HepG2 (cell line): ENCODE measurements at regions not wholly inside any gene's neighbourhood (a gene's known extent, or its start where the extent isn't known, plus 50 kb on each side); places are given as distances from the start of the nearest gene placed in this dataset.

ENCODE experiments used
- ATAC-seq: fragments of 200-7000 bp; cut with Tn5 transposase; 3 replicates; pipeline ENCODE4 v1.9.1; 2020; ENCODE audit warnings: mild to moderate bottlenecking, moderate library complexity
- BruUV-seq: library from RNA; stranded (reverse); fragments of 400-500 nt; replicated peaks from 2 replicates; lab custom pipeline; 2021; lab: Mats Ljungman, UMichigan
- CTCF ChIA-PET: fragments of 300-600 bp; formaldehyde crosslinking; extraction: SDS; loops from one replicate; lab custom pipeline; 2021; ENCODE audit warnings: low total read pairs, inconsistent platforms, low intra/inter-chr PET ratio; lab: Yijun Ruan, JAX
- POLR2A ChIA-PET: fragments of 350-600 bp; sonication (Branson Sonifier 250); formaldehyde crosslinking; loops from one replicate; lab custom pipeline; 2020; ENCODE audit warnings: antibody characterized with exemption, inconsistent platforms; lab: Yijun Ruan, JAX
- DNase-seq: peaks from one replicate; pipeline ENCODE4 v3.0.0-alpha.2; 2015; ENCODE audit warnings: low spot score
- FAIRE-seq: peaks from 3 replicates; lab custom pipeline; 2011; peaks lifted over from hg19 to GRCh38; lab: Jason Lieb, UNC
- H2AFZ ChIP-seq: one replicate; pipeline ENCODE4 v1.6.1; 2011; ENCODE audit warnings: low read length, inconsistent platforms
- H3K27ac ChIP-seq: fragments of 300-600 bp; 3 replicates; pipeline ENCODE4 v1.8.0; 2011; ENCODE audit warnings: mixed run types, mild to moderate bottlenecking, mixed read lengths, low read length, inconsistent platforms; ENCODE audit not compliant: insufficient read depth; ENCODE audit errors: extremely low read length
- H3K27me3 ChIP-seq, 2 experiments: fragments of 200-600 bp in 1 of 2; 2 replicates in 1 of 2; 3 replicates in 1 of 2; pipeline versions ENCODE4 v1.6.0 to v1.8.0; 2011; ENCODE audit warnings: low read length in 2 of 2, mild to moderate bottlenecking in 2 of 2, moderate library complexity in 2 of 2, inconsistent platforms in 1 of 2; ENCODE audit not compliant: insufficient read depth in 2 of 2, control insufficient read depth in 1 of 2
- H3K36me3 ChIP-seq, 2 experiments: fragments of 200-600 bp in 1 of 2; replicated peaks in 1 of 2; 2 replicates in 1 of 2; 3 replicates in 1 of 2; pipeline versions ENCODE4 v1.5.1 to v1.8.0; 2011; ENCODE audit warnings: low read length in 2 of 2, inconsistent platforms in 1 of 2; ENCODE audit not compliant: insufficient read depth in 2 of 2, control insufficient read depth in 1 of 2
- H3K4me1 ChIP-seq: 2 replicates; pipeline ENCODE4 v1.5.1; 2012; ENCODE audit warnings: low read length, inconsistent platforms; ENCODE audit not compliant: insufficient read depth
- H3K4me2 ChIP-seq: 2 replicates; pipeline ENCODE4 v1.6.0; 2011; ENCODE audit warnings: low read depth, low read length, inconsistent platforms
- H3K4me3 ChIP-seq, 3 experiments: fragments of 200-600 bp in 1 of 3; sonication (generic), shearing (Covaris generic) in 1 of 3; replicated peaks in 1 of 3; 2 replicates each; pipeline ENCODE4 v1.5.1; 2011 to 2016; ENCODE audit warnings: low read length in 3 of 3, inconsistent platforms in 2 of 3, low read depth in 2 of 3, mild to moderate bottlenecking in 2 of 3, control low read depth in 1 of 3, mixed read lengths in 1 of 3; ENCODE audit not compliant: insufficient read depth in 1 of 3
- H3K79me2 ChIP-seq: one replicate; pipeline ENCODE4 v1.6.1; 2011; ENCODE audit warnings: low read length, inconsistent platforms; ENCODE audit not compliant: insufficient read depth
- H3K9ac ChIP-seq: 2 replicates; pipeline ENCODE4 v1.6.0; 2011; ENCODE audit warnings: mild to moderate bottlenecking, low read depth, low read length, inconsistent platforms; ENCODE audit not compliant: insufficient read depth
- H3K9me3 ChIP-seq: 2 replicates; pipeline ENCODE4 v1.5.1; 2012; ENCODE audit warnings: mild to moderate bottlenecking, low read length
- H4K20me1 ChIP-seq: 2 replicates; pipeline ENCODE4 v1.6.0; 2011; ENCODE audit warnings: inconsistent platforms, mild to moderate bottlenecking, low read length, moderate library complexity; ENCODE audit not compliant: insufficient read depth
- RERE ChIP-seq: IDR thresholded peaks from 2 replicates; pipeline ENCODE4 v1.6.1; 2016; ENCODE audit warnings: low read depth, missing genetic modification reagents, missing compliant biosample characterization
- ZNF546 ChIP-seq: sonication (generic); formaldehyde crosslinking; conservative IDR thresholded peaks from 2 replicates; pipeline ENCODE4 v1.8.1; 2023; ENCODE audit warnings: mild to moderate bottlenecking, missing genetic modification reagents
- ZNF646 ChIP-seq: sonication (generic); formaldehyde crosslinking; IDR thresholded peaks from 2 replicates; pipeline ENCODE4 v1.9.0; 2021; ENCODE audit warnings: mild to moderate bottlenecking, missing genetic modification reagents
- ZNF75D ChIP-seq: sonication (generic); formaldehyde crosslinking; IDR thresholded peaks from 2 replicates; pipeline ENCODE4 v1.8.1; 2023; ENCODE audit warnings: missing genetic modification reagents, mild to moderate bottlenecking, borderline replicate concordance
- ZNF839 ChIP-seq: sonication (generic); formaldehyde crosslinking; IDR thresholded peaks from 2 replicates; pipeline ENCODE4 v1.4.0; 2020; ENCODE audit warnings: missing genetic modification reagents, mild to moderate bottlenecking, borderline replicate concordance
- WGBS: methylation state at CpG from one replicate; pipeline ENCODE4 v1.1.6; 2017; ENCODE audit warnings: low lambda C conversion rate; 5-methylcytosine and 5-hydroxymethylcytosine counted together
- in situ Hi-C: cut with HindIII; loops from 2 replicates; pipeline ENCODE4 v1.10.0; 2017; ENCODE audit warnings: low pct_unique_long_range_greater_than_20kb; ENCODE audit not compliant: extremely low pct_ligation_motif_present
- intact Hi-C: fragments of 100-400 bp; cut with micrococcal nuclease; formaldehyde crosslinking; loops from one replicate; pipeline ENCODE4 v1.10.0; 2022; ENCODE audit not compliant: unreplicated experiment

- ATAC-seq, result no peak
- Histone ChIP-seq H3K4me3 (no peak overlapping the region), H3K36me3 (no peaks in the 10 kb centered on the region), H3K27ac (no peak overlapping the region), H3K27me3 (no peaks in the 10 kb centered on the region; a peak in 1 of 5 replicates), H3K79me2 (no peaks in the 10 kb centered on the region), H4K20me1 (no peaks in the 10 kb centered on the region), H3K9me3 (no peaks in the 10 kb centered on the region), H3K4me1 (no peaks in the 10 kb centered on the region), H2AFZ (no peak overlapping the region), H3K4me2 (no peak overlapping the region), H3K9ac (no peak overlapping the region)
- ChIA-PET CTCF (no interaction called here), POLR2A (no interaction called here)
- no peak for DNase-seq
- BruUV-seq, result no TSS peak
- in situ Hi-C loops, result no loop called here
- FAIRE-seq, result no peak
- intact Hi-C loops, result no loop called here
- WGBS, result 0% methylated on average over 2 of the region's 2 CpGs
- no peak for TF ChIP-seq ZNF646 (CRISPR knock-in tag)
- TF ChIP-seq RERE (CRISPR knock-in tag), result no peak
- no peak for TF ChIP-seq ZNF75D
- TF ChIP-seq ZNF839 (CRISPR knock-in tag), result no peak
- TF ChIP-seq ZNF546 (CRISPR knock-in tag), result no peak
Observed at GRCh38 chr12:112638420-112638819, 153.1 kb upstream of the RPH3A start.
